ENCODE measurements at regions not wholly inside any gene's neighbourhood (a gene's known extent, or its start where the extent isn't known, plus 50 kb on each side); places are given as distances from the start of the nearest gene placed in this dataset.

GRCh38 chr13:24052547-24053518 lies 107.7 kb upstream of the SPATA13 start:
- DNase-seq = no peak

GRCh38 chr13:24053519-24054251 lies 106.8 kb upstream of the SPATA13 start:
- DNase-seq = no peak

DNA sequence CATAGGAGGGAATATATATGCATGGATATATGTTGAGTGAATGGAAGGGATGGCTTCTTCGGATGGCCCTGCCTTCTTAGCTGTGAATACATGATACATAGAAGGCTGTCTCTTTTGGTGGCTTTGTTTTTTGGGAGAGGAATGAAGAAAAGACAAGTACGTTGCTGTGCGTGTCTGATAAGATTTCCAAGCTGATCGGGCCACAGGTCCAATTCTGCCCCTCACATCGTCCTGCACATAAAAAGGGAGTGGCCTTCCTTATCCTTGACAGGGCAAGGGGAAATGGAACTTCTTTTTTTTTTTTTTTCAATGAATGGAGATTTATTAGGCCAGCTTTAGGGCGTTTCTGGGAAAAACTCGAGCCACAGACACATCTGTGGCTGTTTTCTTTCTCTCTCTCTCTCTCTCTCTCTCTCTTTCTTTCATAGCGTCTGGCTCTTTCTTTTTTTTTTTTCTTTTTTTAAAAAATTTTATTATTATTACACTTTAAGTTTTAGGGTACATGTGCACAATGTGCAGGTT lies 103.8 kb upstream of the SPATA13 start:
- no peak for DNase-seq

DNA sequence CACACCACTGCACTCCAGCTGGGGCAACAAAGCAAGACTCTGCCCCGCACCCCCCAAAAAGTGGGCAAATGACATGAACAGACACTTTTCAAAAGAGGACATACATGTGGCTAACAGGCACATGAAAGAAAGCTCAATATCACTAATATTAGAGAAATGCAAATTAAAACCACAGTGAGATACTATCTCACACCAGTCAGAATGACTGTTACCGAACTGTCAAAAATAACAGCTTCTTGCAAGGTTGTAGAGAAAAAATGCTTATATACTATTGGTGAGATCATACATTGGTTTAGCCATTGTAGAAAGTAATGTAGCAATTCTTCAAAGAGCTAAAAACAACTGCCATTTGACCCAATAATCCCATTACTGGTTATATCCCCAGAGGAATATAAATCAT lies 99.5 kb upstream of the SPATA13 start:
- DNase-seq = no peak

DNA sequence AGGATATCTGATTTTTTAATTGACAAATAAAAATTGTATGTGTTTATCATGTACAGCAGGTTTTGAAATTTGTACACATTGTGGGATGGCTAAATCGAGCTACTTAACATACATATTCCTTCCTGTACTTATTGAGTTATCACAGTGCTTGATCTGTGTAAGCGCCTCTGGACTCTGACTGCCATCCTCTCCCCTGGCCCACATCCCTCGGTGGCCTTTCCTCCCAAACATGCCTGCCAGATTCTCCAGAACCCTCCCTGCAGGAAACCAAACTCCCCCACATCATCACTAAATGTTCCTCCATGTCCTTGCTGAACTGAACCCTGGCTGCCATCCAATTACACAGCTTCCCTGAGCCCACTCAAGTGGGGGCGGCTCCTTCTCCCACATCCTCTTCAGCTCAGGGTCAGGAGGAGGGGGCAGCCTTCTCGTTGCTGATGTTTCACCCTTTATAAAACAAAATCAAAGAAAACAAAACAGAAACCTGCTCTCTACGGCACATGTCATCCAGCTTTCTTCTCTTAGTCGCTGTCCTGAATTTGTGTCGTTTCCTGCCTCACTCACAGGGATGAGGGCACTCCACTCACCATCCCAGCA lies 97.1 kb upstream of the SPATA13 start:
- no peak for DNase-seq

GRCh38 chr13:24064371-24064770 lies 96.1 kb upstream of the SPATA13 start:
- DNase-seq = no peak

DNA sequence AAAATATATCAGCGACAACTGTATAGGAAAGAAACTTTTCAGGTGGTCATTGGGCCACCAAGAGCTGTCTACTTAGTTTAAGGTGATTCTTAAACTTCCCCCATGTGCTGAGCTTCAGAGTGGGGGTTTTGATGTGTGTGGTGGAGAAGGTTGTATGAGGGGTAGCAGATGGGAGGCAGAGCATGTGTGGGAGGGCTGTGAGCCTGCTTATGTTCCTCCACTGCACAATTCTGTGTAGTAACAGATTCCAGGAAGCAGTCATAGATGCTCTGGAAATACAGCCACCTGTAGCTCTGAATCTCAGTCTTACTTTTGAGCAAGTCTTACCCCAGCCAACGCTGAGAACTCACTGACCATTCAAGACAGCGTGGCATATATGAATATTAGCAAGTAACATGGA lies 95.3 kb upstream of the SPATA13 start:
- DNase-seq = no peak

DNA sequence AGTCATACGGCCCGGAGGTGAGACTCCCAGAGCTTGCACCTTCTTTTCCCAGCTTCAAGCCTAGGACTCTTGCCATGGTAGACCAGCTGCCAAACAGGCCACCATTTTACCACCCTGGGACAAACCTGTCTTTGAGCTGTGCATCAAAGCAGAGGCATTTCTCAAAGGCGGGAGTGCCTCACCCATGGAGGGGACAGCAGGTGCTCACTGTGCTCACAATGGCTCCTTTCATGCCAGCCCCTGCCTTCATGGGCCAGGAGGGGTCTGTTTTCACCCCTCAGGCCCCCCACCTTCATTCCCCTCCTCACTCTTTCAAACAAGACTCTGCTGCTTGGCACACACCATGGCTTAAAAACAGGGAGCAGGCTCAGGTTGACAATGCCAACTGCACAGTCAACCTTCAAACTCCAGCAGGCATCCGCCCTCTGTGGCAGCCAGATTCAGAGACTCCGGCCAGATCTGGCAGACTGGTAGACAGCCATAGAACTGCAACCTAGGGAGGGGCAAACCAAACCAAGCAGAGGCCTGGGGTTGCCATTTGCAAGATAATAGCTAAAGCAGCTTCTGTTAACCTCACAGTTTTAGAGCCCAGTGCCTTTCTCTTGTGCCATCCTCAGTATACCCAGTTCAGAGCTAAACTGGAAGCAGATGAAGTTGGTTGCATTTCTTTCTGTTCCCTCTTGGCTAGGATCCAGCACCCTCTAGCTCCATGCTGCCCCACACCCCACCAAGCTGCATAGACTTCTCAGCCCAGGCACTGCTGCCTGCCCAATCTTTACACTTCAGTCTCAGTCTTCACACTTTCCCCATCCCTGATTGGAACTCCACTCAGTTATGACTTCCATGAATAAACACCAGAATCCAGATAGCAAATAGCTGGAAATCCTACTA lies 93.9 kb upstream of the SPATA13 start:
- DNase-seq = no peak

- no peak for DNase-seq
Measured at GRCh38 chr13:24068472-24068871, 92.0 kb upstream of the SPATA13 start.

DNA sequence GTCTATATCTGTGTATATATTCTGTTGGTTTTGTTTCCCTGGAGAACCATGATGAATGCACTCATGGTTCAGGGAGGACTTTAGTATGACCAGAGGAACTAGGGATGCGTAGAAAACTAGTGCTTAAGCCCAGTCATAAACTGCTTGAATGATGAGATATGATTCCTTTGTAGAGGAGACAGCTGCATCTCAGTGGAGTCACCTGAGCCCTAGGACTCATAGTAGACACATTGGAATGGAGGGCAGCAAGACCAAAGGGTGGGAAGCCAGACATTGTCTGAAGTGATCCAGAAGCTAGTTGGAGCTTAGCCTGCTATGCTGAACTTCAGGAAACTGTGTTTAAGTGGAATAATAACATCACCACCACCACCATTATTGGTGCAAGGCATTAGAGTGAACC lies 89.5 kb upstream of the SPATA13 start:
- DNase-seq = no peak

GRCh38 chr13:24071423-24072075 lies 89.0 kb upstream of the SPATA13 start:
- no peak for DNase-seq

GRCh38 chr13:24073657-24074056 lies 86.9 kb upstream of the SPATA13 start:
- no peak for DNase-seq

GRCh38 chr13:24074678-24075077 lies 85.8 kb upstream of the SPATA13 start:
- DNase-seq = no peak

DNA sequence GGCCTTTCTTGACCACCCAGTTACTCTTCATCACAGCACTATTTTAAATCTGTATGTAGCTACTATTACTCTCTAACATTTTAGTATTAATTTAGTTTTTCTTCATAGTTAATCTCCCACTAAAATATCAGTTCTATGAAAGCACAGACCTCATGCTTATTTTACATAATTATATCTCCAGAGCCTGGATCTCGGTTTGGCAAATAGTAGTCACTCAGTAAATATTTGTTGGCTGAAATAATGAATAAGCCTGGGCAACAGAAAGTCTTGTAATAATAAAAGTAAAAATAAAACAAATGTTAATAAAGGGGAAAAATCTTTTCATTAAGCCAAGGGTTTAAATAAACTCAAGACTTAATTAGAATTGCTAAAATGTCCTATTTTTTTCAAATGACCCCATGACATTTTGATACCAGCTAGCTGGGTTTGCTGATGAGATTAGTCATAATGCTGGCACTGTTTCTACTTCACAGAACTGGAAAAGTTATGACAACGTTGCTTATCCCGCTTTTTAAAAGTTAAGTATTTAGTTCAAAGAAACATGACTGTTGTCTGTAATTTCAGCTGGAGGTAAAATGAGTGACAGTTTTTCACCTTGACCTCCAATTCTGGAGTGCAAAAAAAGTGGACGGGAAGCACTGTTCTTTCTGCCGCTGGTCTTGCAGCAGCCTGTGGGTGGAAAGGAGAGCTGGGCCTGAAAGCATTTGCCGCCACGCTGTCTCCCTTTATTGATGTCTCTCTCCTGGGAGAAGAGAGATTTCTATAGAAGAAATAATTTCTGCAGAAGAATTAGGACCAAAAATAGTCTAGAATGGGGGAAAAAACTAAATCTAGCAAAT lies 85.2 kb upstream of the SPATA13 start:
- no peak for DNase-seq

DNA sequence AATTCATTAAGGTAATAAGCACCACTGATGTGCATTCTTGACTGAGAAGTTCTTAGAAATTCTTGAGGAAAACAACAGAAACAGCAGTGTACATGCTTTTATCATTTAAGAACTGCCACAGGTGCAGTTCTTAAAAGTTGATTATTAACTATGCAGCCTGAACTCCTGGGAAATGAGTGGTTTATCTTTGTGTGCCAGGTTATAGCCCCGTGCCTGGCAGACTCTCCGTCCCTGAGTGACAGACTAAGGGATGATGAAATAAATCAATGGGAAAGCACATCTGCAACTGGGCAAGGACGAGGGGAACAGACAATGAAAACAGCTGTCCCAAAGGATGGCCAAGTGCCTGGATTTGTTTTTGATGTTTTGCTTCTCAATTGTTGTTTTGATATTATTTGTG lies 84.4 kb upstream of the SPATA13 start:
- no peak for DNase-seq

- DNase-seq = no peak
Measured at GRCh38 chr13:24076636-24077035, 83.9 kb upstream of the SPATA13 start.

DNA sequence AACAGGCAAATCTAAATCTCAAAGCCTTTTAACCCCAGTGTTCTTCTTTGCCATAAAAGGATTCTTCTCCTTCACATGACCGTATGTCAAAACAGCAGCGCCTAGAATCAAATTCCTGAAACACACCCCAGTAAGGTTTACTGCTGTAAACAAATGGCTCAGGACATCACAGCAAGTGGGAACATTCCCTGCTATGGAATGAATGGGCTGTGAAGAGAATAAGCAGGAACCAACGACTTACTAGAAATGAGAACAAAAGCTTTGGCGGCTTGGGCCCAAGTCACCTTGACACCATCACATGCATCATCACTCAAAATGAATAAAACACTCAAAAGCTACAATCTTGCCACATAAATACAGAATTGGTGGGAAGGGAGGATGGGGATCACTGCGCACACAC lies 80.4 kb upstream of the SPATA13 start:
- no peak for DNase-seq

DNA sequence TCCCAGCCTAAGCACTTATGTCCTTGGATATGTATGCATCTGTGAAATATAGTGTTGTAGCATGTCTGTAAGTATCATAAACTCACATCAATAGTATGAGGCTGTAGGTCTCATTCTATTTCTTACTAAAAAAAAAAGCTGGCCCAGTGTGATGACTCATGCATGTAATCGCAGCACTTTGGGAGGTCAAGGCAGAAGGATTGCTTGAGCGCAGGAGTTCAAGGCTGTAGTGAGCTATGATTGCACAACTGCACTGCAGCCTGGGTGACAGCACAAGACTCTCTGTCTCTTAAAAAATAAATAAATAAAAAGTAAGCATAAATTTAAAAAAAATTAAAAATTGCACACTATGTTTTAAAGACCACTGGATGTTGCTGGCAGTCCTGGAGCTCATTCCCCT lies 79.1 kb upstream of the SPATA13 start:
- no peak for DNase-seq

DNA sequence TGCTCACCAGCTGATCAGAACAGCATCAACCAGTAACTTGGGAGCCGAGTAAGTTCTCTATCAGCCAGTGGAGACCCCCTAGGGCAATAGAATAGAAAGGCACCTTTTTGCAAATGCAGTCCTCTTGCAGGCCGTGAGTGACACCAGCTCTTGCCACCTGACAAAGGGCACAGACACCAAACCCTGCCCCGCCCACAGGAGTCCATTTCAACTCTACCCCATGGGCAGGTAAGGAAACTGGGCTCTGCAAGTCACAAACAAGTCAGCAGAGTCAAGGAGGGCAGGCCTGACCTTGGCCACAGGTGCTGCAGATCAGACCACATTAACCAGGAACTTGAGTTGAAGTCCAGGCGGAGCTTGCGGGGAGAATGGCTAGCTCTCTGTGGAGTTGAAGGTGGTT lies 77.4 kb upstream of the SPATA13 start:
- DNase-seq = no peak

GRCh38 chr13:24083722-24084421 lies 76.6 kb upstream of the SPATA13 start:
- DNase-seq = no peak
